K562 (cell line): ENCODE measurements at regions not wholly inside any gene's neighbourhood (a gene's known extent, or its start where the extent isn't known, plus 50 kb on each side); places are given as distances from the start of the nearest gene placed in this dataset.

Experiments used
- ATAC-seq: fragments of 200-7000 bp; cut with Tn5 transposase; 3 replicates; pipeline ENCODE4 v1.9.1; 2020; ENCODE audit warnings: moderate library complexity
- BruUV-seq: library from RNA; stranded (reverse); fragments of 400-500 nt; replicated peaks from 2 replicates; lab custom pipeline; 2021; lab: Mats Ljungman, UMichigan
- CTCF ChIA-PET: fragments of 300-600 bp; formaldehyde crosslinking; extraction: SDS; loops from one replicate; lab custom pipeline; 2021; ENCODE audit warnings: low intra/inter-chr PET ratio; lab: Yijun Ruan, JAX
- POLR2A ChIA-PET: fragments of 300-600, 350-650 bp; sonication (Branson Sonifier 250); formaldehyde crosslinking; extraction: SDS; loops from one replicate; lab custom pipeline; 2021; ENCODE audit warnings: antibody characterized with exemption, inconsistent platforms; lab: Yijun Ruan, JAX
- DNase-seq, 4 experiments: peaks; one replicate each; pipeline versions ENCODE4 v3.0.0 to v3.0.0-alpha.2; 2011 to 2018; ENCODE audit warnings: low spot score in 3 of 4, mixed read lengths in 3 of 4; ENCODE audit errors: extremely low read depth in 1 of 4
- FAIRE-seq: peaks from 2 replicates; lab custom pipeline; 2011; peaks lifted over from hg19 to GRCh38; lab: Jason Lieb, UNC
- H2AFZ ChIP-seq: 2 replicates; pipeline ENCODE4 v1.6.0; 2011; ENCODE audit warnings: low read depth, low read length, control low read depth, inconsistent platforms
- H3K27ac ChIP-seq: fragments of 200-600 bp; 3 replicates; pipeline ENCODE4 v1.8.0; 2011; ENCODE audit warnings: low read depth, mild to moderate bottlenecking, control low read depth, inconsistent platforms, low read length, moderate library complexity, mixed read lengths; ENCODE audit errors: extremely low read depth
- H3K27me3 ChIP-seq, 2 experiments: fragments of 300-600 bp in 1 of 2; 2 replicates in 1 of 2; 3 replicates in 1 of 2; pipeline versions ENCODE4 v1.6.0 to v1.8.0; 2011; ENCODE audit warnings: inconsistent platforms in 2 of 2, low read length in 2 of 2, mild to moderate bottlenecking in 1 of 2, mixed read lengths in 1 of 2, moderate library complexity in 1 of 2; ENCODE audit not compliant: control insufficient read depth in 2 of 2, insufficient read depth in 2 of 2
- H3K36me3 ChIP-seq: fragments of 300-600 bp; 3 replicates; pipeline ENCODE4 v1.8.0; 2011; ENCODE audit warnings: mild to moderate bottlenecking, low read length, inconsistent platforms; ENCODE audit not compliant: control insufficient read depth, insufficient read depth
- H3K4me1 ChIP-seq, 2 experiments: fragments of 200-600 bp in 1 of 2; replicated peaks in 1 of 2; 2 replicates in 1 of 2; 3 replicates in 1 of 2; pipeline versions ENCODE4 v1.5.1 to v1.8.0; 2011; ENCODE audit warnings: inconsistent platforms in 2 of 2, low read length in 2 of 2, mild to moderate bottlenecking in 1 of 2, mixed read lengths in 1 of 2, moderate library complexity in 1 of 2; ENCODE audit not compliant: control insufficient read depth in 2 of 2, insufficient read depth in 2 of 2
- H3K4me2 ChIP-seq: 2 replicates; pipeline ENCODE4 v1.6.1; 2011; ENCODE audit warnings: low read length, control low read depth, inconsistent platforms, mixed read lengths; ENCODE audit not compliant: insufficient read depth
- H3K4me3 ChIP-seq: fragments of 200-600 bp; sonication (generic), shearing (Covaris generic); 2 replicates; pipeline ENCODE4 v1.5.1; 2016; ENCODE audit warnings: control low read depth, inconsistent platforms
- H3K79me2 ChIP-seq: fragments of 200-600 bp; 3 replicates; pipeline ENCODE4 v1.8.0; 2011; ENCODE audit warnings: low read length, inconsistent platforms; ENCODE audit not compliant: control insufficient read depth, insufficient read depth
- H3K9ac ChIP-seq, 2 experiments: 2 replicates each; pipeline versions ENCODE4 v1.6.0 to v1.6.1; 2011; ENCODE audit warnings: low read depth in 2 of 2, low read length in 2 of 2, control low read depth in 1 of 2, inconsistent platforms in 1 of 2, mild to moderate bottlenecking in 1 of 2, mixed read lengths in 1 of 2; ENCODE audit not compliant: insufficient read depth in 1 of 2
- H3K9me1 ChIP-seq: one replicate; pipeline ENCODE4 v1.6.0; 2011; ENCODE audit warnings: inconsistent platforms, mild to moderate bottlenecking, low read length, moderate library complexity; ENCODE audit not compliant: control insufficient read depth, insufficient read depth
- H3K9me3 ChIP-seq: replicated peaks from 2 replicates; pipeline ENCODE4 v1.5.1; 2011; ENCODE audit warnings: low read depth, low read length, inconsistent platforms; ENCODE audit not compliant: control insufficient read depth, insufficient read depth
- H4K20me1 ChIP-seq: replicated peaks from 2 replicates; pipeline ENCODE4 v1.6.1; 2011; ENCODE audit warnings: low read length, inconsistent platforms, mixed read lengths; ENCODE audit not compliant: control insufficient read depth, insufficient read depth
- ASH1L ChIP-seq: fragments of 450-650 bp; IDR thresholded peaks from 2 replicates; pipeline ENCODE4 v1.6.1; 2018; ENCODE audit warnings: borderline replicate concordance, mild to moderate bottlenecking, low read depth; ENCODE audit not compliant: partially characterized antibody
- EP300 ChIP-seq: IDR thresholded peaks from 2 replicates; pipeline ENCODE4 v1.6.1; 2012; ENCODE audit warnings: low read length, improper control_type of control experiment
- HEY1 ChIP-seq: fragments of 250-450 bp; sonication (Bioruptor Pico); IDR thresholded peaks from 2 replicates; pipeline ENCODE4 v1.5.0; 2020; ENCODE audit warnings: mild to moderate bottlenecking, moderate library complexity, borderline replicate concordance
- KDM1A ChIP-seq, 2 experiments: fragments of 450-650 bp; IDR thresholded peaks; 2 replicates each; pipeline ENCODE4 v1.6.1; 2016; ENCODE audit warnings: mild to moderate bottlenecking in 2 of 2
- MTA3 ChIP-seq: fragments of 450-650 bp; formaldehyde crosslinking; IDR thresholded peaks from 2 replicates; pipeline ENCODE4 v1.6.1; 2017; ENCODE audit warnings: mild to moderate bottlenecking, borderline replicate concordance
- NR3C1 ChIP-seq: sonication (generic); formaldehyde crosslinking; IDR thresholded peaks from 2 replicates; pipeline ENCODE4 v1.8.1; 2022; ENCODE audit warnings: missing genetic modification reagents
- NUFIP1 ChIP-seq: fragments of 450-650 bp; IDR thresholded peaks from 2 replicates; pipeline ENCODE4 v1.6.1; 2018; ENCODE audit not compliant: partially characterized antibody
- TOE1 ChIP-seq, 2 experiments: fragments of 450-650 bp in 1 of 2; sonication (generic) in 1 of 2; formaldehyde crosslinking in 1 of 2; IDR thresholded peaks; 2 replicates each; pipeline versions ENCODE4 v1.7.1 to v1.8.0; 2016 to 2022; ENCODE audit warnings: borderline replicate concordance in 2 of 2, mild to moderate bottlenecking in 2 of 2, antibody characterized with exemption in 1 of 2, inconsistent platforms in 1 of 2, low read depth in 1 of 2, missing genetic modification reagents in 1 of 2, moderate library complexity in 1 of 2
- U2AF2 ChIP-seq: fragments of 200-400 bp; formaldehyde crosslinking; optimal IDR thresholded peaks from 2 replicates; pipeline ENCODE3; 2017; ENCODE audit warnings: low read depth, mild to moderate bottlenecking, low read length
- YBX1 ChIP-seq: fragments of 450-650 bp; IDR thresholded peaks from 2 replicates; pipeline ENCODE4 v1.7.1; 2016; ENCODE audit warnings: mild to moderate bottlenecking
- ZNF197 ChIP-seq: fragments of 200-800 bp; sonication (Bioruptor generic); IDR thresholded peaks from 2 replicates; pipeline ENCODE4 v1.6.1; 2016; ENCODE audit warnings: low read depth, missing genetic modification characterization, missing compliant biosample characterization
- ZNF217 ChIP-seq: sonication (generic); formaldehyde crosslinking; IDR thresholded peaks from 2 replicates; pipeline ENCODE4 v1.8.0; 2022; ENCODE audit warnings: mild to moderate bottlenecking, missing genetic modification reagents
- ZNF644 ChIP-seq: fragments of 200-800 bp; sonication (Bioruptor generic); IDR thresholded peaks from 2 replicates; pipeline ENCODE4 v1.6.1; 2016; ENCODE audit warnings: low read depth, missing genetic modification characterization, missing compliant biosample characterization
- WGBS: fragments of 100-300 bp; shearing (Covaris generic); methylation state at CpG from one replicate; pipeline ENCODE4 v1.1.6; 2016; ENCODE audit warnings: low coverage, mixed read lengths; ENCODE audit not compliant: insufficient coverage; ENCODE audit errors: missing lambda C conversion rate; 5-methylcytosine and 5-hydroxymethylcytosine counted together
- in situ Hi-C: fragments of 300-500 bp; cut with MboI; formaldehyde crosslinking; loops from 4 replicates; pipeline ENCODE4 v1.15.0; 2018; ENCODE audit warnings: inconsistent platforms, mixed read lengths
- intact Hi-C: fragments of 100-400 bp; cut with micrococcal nuclease; formaldehyde crosslinking; loops from 2 replicates; pipeline ENCODE4 v1.14.2; 2022
- TF ChIP-seq, protein P1 (sequence below), 2 experiments: fragments of 200-800 bp in 1 of 2; sonication (Bioruptor generic) in 1 of 2; sonication (generic) in 1 of 2; formaldehyde crosslinking in 1 of 2; IDR thresholded peaks in 1 of 2; conservative IDR thresholded peaks in 1 of 2; 2 replicates each; pipeline versions ENCODE4 v1.5.0 to v1.6.1; 2016 to 2020; ENCODE audit warnings: missing compliant biosample characterization in 1 of 2, missing genetic modification characterization in 1 of 2, missing genetic modification reagents in 1 of 2

DNA sequence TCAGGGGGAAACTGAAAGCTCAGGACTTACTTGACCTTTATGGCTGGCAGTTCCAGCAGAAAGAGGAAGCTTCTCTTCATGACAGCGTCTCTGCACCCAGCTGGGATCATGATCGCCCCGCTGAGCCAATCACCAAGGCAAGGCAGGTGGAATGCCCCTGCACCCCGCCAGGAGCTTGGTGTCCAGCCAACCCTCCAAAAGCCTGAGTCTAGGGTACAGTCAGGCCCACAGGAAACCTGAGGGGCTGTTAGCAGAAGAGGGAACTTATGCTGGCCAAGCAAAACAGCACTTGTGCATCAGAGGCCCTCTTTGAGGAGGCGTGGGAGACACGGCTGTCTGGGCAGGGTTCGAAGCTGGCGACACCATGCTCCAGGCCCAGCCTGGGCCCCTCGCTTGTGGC, 188.3 kb upstream of the GMDS start (continued):
- no peak for TF ChIP-seq TOE1 (IDR thresholded peaks at IDR 0.05; ENCODE audit: borderline replicate concordance)
- TF ChIP-seq TOE1 (CRISPR knock-in tag; IDR thresholded peaks at IDR 0.05; ENCODE audit: borderline replicate concordance, low read depth), result no peak
- TF ChIP-seq HEY1, result no peak
- TF ChIP-seq YBX1, result no peak
- TF ChIP-seq KDM1A (IDR thresholded peaks at IDR 0.05), result no peak
- TF ChIP-seq EP300, result no peak
- TF ChIP-seq, protein P1, sequence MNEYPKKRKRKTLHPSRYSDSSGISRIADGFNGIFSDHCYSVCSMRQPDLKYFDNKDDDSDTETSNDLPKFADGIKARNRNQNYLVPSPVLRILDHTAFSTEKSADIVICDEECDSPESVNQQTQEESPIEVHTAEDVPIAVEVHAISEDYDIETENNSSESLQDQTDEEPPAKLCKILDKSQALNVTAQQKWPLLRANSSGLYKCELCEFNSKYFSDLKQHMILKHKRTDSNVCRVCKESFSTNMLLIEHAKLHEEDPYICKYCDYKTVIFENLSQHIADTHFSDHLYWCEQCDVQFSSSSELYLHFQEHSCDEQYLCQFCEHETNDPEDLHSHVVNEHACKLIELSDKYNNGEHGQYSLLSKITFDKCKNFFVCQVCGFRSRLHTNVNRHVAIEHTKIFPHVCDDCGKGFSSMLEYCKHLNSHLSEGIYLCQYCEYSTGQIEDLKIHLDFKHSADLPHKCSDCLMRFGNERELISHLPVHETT (CRISPR knock-in tag; conservative IDR thresholded peaks at IDR 0.05 in 1 of 2, IDR thresholded peaks at IDR 0.05 in 1 of 2), result no peak

DNA sequence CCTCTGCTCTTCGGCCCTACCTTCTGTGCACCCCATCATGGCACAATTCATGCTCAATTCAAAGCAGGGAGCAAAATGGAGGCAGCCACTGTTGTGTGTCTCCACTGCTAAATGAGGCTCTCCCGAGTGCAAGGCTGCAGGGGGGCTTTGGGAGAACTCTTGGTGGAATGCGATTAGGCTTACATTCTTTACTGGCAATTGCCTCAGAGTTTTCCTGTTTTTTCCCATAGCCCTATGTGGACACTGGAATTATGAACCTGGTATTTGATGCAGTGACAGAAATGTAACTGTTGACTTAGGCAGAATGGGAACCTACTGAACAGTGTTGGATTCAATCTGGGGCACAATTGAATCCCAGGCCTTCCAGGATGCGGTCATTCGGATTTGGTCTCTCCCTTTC, 187.9 kb upstream of the GMDS start:
- Histone ChIP-seq H3K27ac (no peak overlapping the region), H3K9ac (no peak overlapping the region), H3K9me3 (no peaks in the 10 kb centered on the region), H3K36me3 (no peaks in the 10 kb centered on the region), H4K20me1 (no peaks in the 10 kb centered on the region), H3K79me2 (no peaks in the 10 kb centered on the region), H3K4me1 (no peaks in the 10 kb centered on the region), H3K9me1 (no peaks in the 10 kb centered on the region), H3K4me3 (no peak overlapping the region), H3K27me3 (peaks cover 35 to 48% of the 10 kb centered on the region in 2 experiments), H3K4me2 (no peak overlapping the region), H2AFZ (no peak overlapping the region)
- ATAC-seq (no peak), FAIRE-seq (no peak), DNase-seq (no peak)
- BruUV-seq, result no TSS peak
- under 1% methylated on average over 5 of the region's 5 CpGs for WGBS
- POLR2A ChIA-PET, result no interaction called here
- intact Hi-C loops (no loop called here), in situ Hi-C loops (no loop called here)
- CTCF ChIA-PET, result no interaction called here
- TF ChIP-seq MTA3 (no peak), ZNF217 (CRISPR knock-in tag) (no peak), NR3C1 (CRISPR knock-in tag) (no peak), U2AF2 (no peak), NUFIP1 (no peak), ZNF644 (tag) (no peak), ZNF197 (CRISPR knock-in tag) (no peak), ASH1L (no peak)
